ENCODE measurements at regions not wholly inside any gene's neighbourhood (a gene's known extent, or its start where the extent isn't known, plus 50 kb on each side); places are given as distances from the start of the nearest gene placed in this dataset.

- H2BK15ac ChIP-seq (ENCODE audit: low read length): no peak overlapping the region
Observed at GRCh38 chr1:244336232-244336899, 115.3 kb downstream of the ADSS2 start.

GRCh38 chr1:244337839-244338238, 113.9 kb downstream of the ADSS2 start:
- H3K36me3 ChIP-seq (replicated peaks in 1 of 2; ENCODE audit: control insufficient read depth in 2 of 2, insufficient read depth in 2 of 2, low read length in 2 of 2): no peaks in the 10 kb centered on the region
- H3K27ac ChIP-seq (replicated peaks; ENCODE audit: low read length): no peak overlapping the region
- H2BK12ac ChIP-seq (ENCODE audit: low read length): no peak overlapping the region
- H3K18ac ChIP-seq (ENCODE audit: low read length): no peak overlapping the region
- WGBS, 2 donors (ENCODE audit: extremely low coverage in 2 of 2, insufficient read length in 2 of 2, insufficient replicate concordance in 1 of 2): no CpG with 5 or more reads among the region's 3 CpGs
- no peak for DNase-seq (ENCODE audit: low spot score)
- no peak overlapping the region for H3K4ac ChIP-seq (ENCODE audit: low read length)
- H3K4me2 ChIP-seq (ENCODE audit: insufficient read depth, low read length, poor library complexity, severe bottlenecking): no peak overlapping the region
- no peak overlapping the region for H4K8ac ChIP-seq (ENCODE audit: low read depth, low read length)
- H3K23ac ChIP-seq (ENCODE audit: low read depth, low read length, poor library complexity): no peak overlapping the region
- no peaks in the 10 kb centered on the region for H3K27me3 ChIP-seq (ENCODE audit: control insufficient read depth in 3 of 3, insufficient read depth in 3 of 3, low read depth in 1 of 3, low read length in 3 of 3)
- no peak overlapping the region for H3K4me3 ChIP-seq (ENCODE audit: low read length in 2 of 2)
- H3K79me1 ChIP-seq (ENCODE audit: low read depth, low read length): no peaks in the 10 kb centered on the region
- no peak overlapping the region for H3K14ac ChIP-seq (ENCODE audit: low read length)
- H3K4me1 ChIP-seq (ENCODE audit: control insufficient read depth in 2 of 2, insufficient read depth in 1 of 2, low read depth in 1 of 2, low read length in 2 of 2): peaks cover 23 to 32% of the 10 kb centered on the region in 2 donors
- H2BK15ac ChIP-seq (ENCODE audit: low read length): no peak overlapping the region
- H4K91ac ChIP-seq (ENCODE audit: low read depth, low read length, poor library complexity): no peak overlapping the region
- H2AK5ac ChIP-seq (ENCODE audit: low read depth, low read length): no peak overlapping the region
- peaks cover 0 to 3% of the 10 kb centered on the region in 2 donors for H3K9me3 ChIP-seq (replicated peaks in 1 of 2; ENCODE audit: control insufficient read depth in 2 of 2, insufficient read depth in 1 of 2, low read depth in 1 of 2, low read length in 2 of 2)
- H2AFZ ChIP-seq (ENCODE audit: low read length): no peak overlapping the region
- H3K9ac ChIP-seq (ENCODE audit: low read depth, low read length, poor library complexity): no peak overlapping the region
- H2BK120ac ChIP-seq (ENCODE audit: low read depth, low read length): no peak overlapping the region
- H2BK5ac ChIP-seq (ENCODE audit: low read length): no peak overlapping the region

More at GRCh38 chr1:244336232-244336899, 115.3 kb downstream of the ADSS2 start:
- H3K36me3 ChIP-seq (replicated peaks in 1 of 2; ENCODE audit: control insufficient read depth in 2 of 2, insufficient read depth in 2 of 2, low read length in 2 of 2): no peaks in the 10 kb centered on the region
- no peak overlapping the region for H3K9ac ChIP-seq (ENCODE audit: low read depth, low read length, poor library complexity)
- H3K27ac ChIP-seq (replicated peaks; ENCODE audit: low read length): no peak overlapping the region
- no peaks in the 10 kb centered on the region for H3K79me1 ChIP-seq (ENCODE audit: low read depth, low read length)
- no peak overlapping the region for H2AFZ ChIP-seq (ENCODE audit: low read length)
- H2BK12ac ChIP-seq (ENCODE audit: low read length): peak overlapping the region; percentile 96
- H3K18ac ChIP-seq (ENCODE audit: low read length): peak overlapping the region; percentile 71
- peak overlapping the region; percentile 40 for H2AK5ac ChIP-seq (ENCODE audit: low read depth, low read length)
- no peak overlapping the region for H3K4me3 ChIP-seq (ENCODE audit: low read length in 2 of 2)
- no peak overlapping the region for H3K23ac ChIP-seq (ENCODE audit: low read depth, low read length, poor library complexity)
- no peak overlapping the region for H4K91ac ChIP-seq (ENCODE audit: low read depth, low read length, poor library complexity)
- H3K4me1 ChIP-seq (ENCODE audit: control insufficient read depth in 2 of 2, insufficient read depth in 1 of 2, low read depth in 1 of 2, low read length in 2 of 2): peaks cover 16 to 25% of the 10 kb centered on the region in 2 donors
- no peak overlapping the region for H4K8ac ChIP-seq (ENCODE audit: low read depth, low read length)
- H3K14ac ChIP-seq (ENCODE audit: low read length): no peak overlapping the region
- H3K9me3 ChIP-seq (replicated peaks in 1 of 2; ENCODE audit: control insufficient read depth in 2 of 2, insufficient read depth in 1 of 2, low read depth in 1 of 2, low read length in 2 of 2): peaks cover 0 to 3% of the 10 kb centered on the region in 2 donors
- no peak overlapping the region for H2BK5ac ChIP-seq (ENCODE audit: low read length)
- DNase-seq (ENCODE audit: low spot score): no peak
- H2BK120ac ChIP-seq (ENCODE audit: low read depth, low read length): peak overlapping the region; percentile 93
- H3K4ac ChIP-seq (ENCODE audit: low read length): no peak overlapping the region
- H3K27me3 ChIP-seq (ENCODE audit: control insufficient read depth in 3 of 3, insufficient read depth in 3 of 3, low read depth in 1 of 3, low read length in 3 of 3): no peaks in the 10 kb centered on the region
- no peak overlapping the region for H3K4me2 ChIP-seq (ENCODE audit: insufficient read depth, low read length, poor library complexity, severe bottlenecking)
- no CpG with 5 or more reads among the region's 12 CpGs for WGBS, 2 donors (ENCODE audit: extremely low coverage in 2 of 2, insufficient read length in 2 of 2, insufficient replicate concordance in 1 of 2)

- peaks cover 23 to 32% of the 10 kb centered on the region in 2 donors for H3K4me1 ChIP-seq (ENCODE audit: control insufficient read depth in 2 of 2, insufficient read depth in 1 of 2, low read depth in 1 of 2, low read length in 2 of 2)
- H3K9me3 ChIP-seq (replicated peaks in 1 of 2; ENCODE audit: control insufficient read depth in 2 of 2, insufficient read depth in 1 of 2, low read depth in 1 of 2, low read length in 2 of 2): peaks cover 0 to 3% of the 10 kb centered on the region in 2 donors
- no peak overlapping the region for H3K4ac ChIP-seq (ENCODE audit: low read length)
- WGBS, 2 donors (ENCODE audit: extremely low coverage in 2 of 2, insufficient read length in 2 of 2, insufficient replicate concordance in 1 of 2): no CpG with 5 or more reads among the region's 11 CpGs
- no peak overlapping the region for H2BK5ac ChIP-seq (ENCODE audit: low read length)
- H3K79me1 ChIP-seq (ENCODE audit: low read depth, low read length): no peaks in the 10 kb centered on the region
- no peaks in the 10 kb centered on the region for H3K36me3 ChIP-seq (replicated peaks in 1 of 2; ENCODE audit: control insufficient read depth in 2 of 2, insufficient read depth in 2 of 2, low read length in 2 of 2)
- no peak overlapping the region for H3K4me3 ChIP-seq (ENCODE audit: low read length in 2 of 2)
- H3K27me3 ChIP-seq (ENCODE audit: control insufficient read depth in 3 of 3, insufficient read depth in 3 of 3, low read depth in 1 of 3, low read length in 3 of 3): no peaks in the 10 kb centered on the region
- H4K91ac ChIP-seq (ENCODE audit: low read depth, low read length, poor library complexity): no peak overlapping the region
- H3K9ac ChIP-seq (ENCODE audit: low read depth, low read length, poor library complexity): no peak overlapping the region
- H3K27ac ChIP-seq (replicated peaks; ENCODE audit: low read length): peak overlapping the region; percentile 78
- H2BK15ac ChIP-seq (ENCODE audit: low read length): no peak overlapping the region
- H4K8ac ChIP-seq (ENCODE audit: low read depth, low read length): no peak overlapping the region
- peak overlapping the region; percentile 4 for H2AK5ac ChIP-seq (ENCODE audit: low read depth, low read length)
- H3K14ac ChIP-seq (ENCODE audit: low read length): no peak overlapping the region
- H3K23ac ChIP-seq (ENCODE audit: low read depth, low read length, poor library complexity): no peak overlapping the region
- no peak overlapping the region for H2BK120ac ChIP-seq (ENCODE audit: low read depth, low read length)
- H2AFZ ChIP-seq (ENCODE audit: low read length): peak overlapping the region; percentile 54
- H2BK12ac ChIP-seq (ENCODE audit: low read length): no peak overlapping the region
- no peak for DNase-seq (ENCODE audit: low spot score)
- H3K4me2 ChIP-seq (ENCODE audit: insufficient read depth, low read length, poor library complexity, severe bottlenecking): peak overlapping the region; percentile 12
- H3K18ac ChIP-seq (ENCODE audit: low read length): peak overlapping the region; percentile 51
Observed at GRCh38 chr1:244339073-244339692, 112.5 kb downstream of the ADSS2 start.

- H3K9me3 ChIP-seq (replicated peaks in 1 of 2; ENCODE audit: control insufficient read depth in 2 of 2, insufficient read depth in 1 of 2, low read depth in 1 of 2, low read length in 2 of 2): peaks cover 0 to 3% of the 10 kb centered on the region in 2 donors
- DNase-seq (ENCODE audit: low spot score): no peak
- H3K4ac ChIP-seq (ENCODE audit: low read length): no peak overlapping the region
- H3K18ac ChIP-seq (ENCODE audit: low read length): peak overlapping the region; percentile 12
- no peaks in the 10 kb centered on the region for H3K36me3 ChIP-seq (replicated peaks in 1 of 2; ENCODE audit: control insufficient read depth in 2 of 2, insufficient read depth in 2 of 2, low read length in 2 of 2)
- H3K4me1 ChIP-seq (ENCODE audit: control insufficient read depth in 2 of 2, insufficient read depth in 1 of 2, low read depth in 1 of 2, low read length in 2 of 2): peaks cover 23 to 32% of the 10 kb centered on the region in 2 donors
- H2AK5ac ChIP-seq (ENCODE audit: low read depth, low read length): peak overlapping the region; percentile 4
- H2BK15ac ChIP-seq (ENCODE audit: low read length): no peak overlapping the region
- no peak overlapping the region for H3K4me3 ChIP-seq (ENCODE audit: low read length in 2 of 2)
- no peak overlapping the region for H2BK5ac ChIP-seq (ENCODE audit: low read length)
- no peaks in the 10 kb centered on the region for H3K27me3 ChIP-seq (ENCODE audit: control insufficient read depth in 3 of 3, insufficient read depth in 3 of 3, low read depth in 1 of 3, low read length in 3 of 3)
- no peak overlapping the region for H4K8ac ChIP-seq (ENCODE audit: low read depth, low read length)
- peak overlapping the region; percentile 0 for H2BK120ac ChIP-seq (ENCODE audit: low read depth, low read length)
- peak overlapping the region; percentile 78 for H3K27ac ChIP-seq (replicated peaks; ENCODE audit: low read length)
- no peak overlapping the region for H3K9ac ChIP-seq (ENCODE audit: low read depth, low read length, poor library complexity)
- peak overlapping the region; percentile 5 for H4K91ac ChIP-seq (ENCODE audit: low read depth, low read length, poor library complexity)
- H2AFZ ChIP-seq (ENCODE audit: low read length): no peak overlapping the region
- no peak overlapping the region for H2BK12ac ChIP-seq (ENCODE audit: low read length)
- no CpG with 5 or more reads among the region's 7 CpGs for WGBS, 2 donors (ENCODE audit: extremely low coverage in 2 of 2, insufficient read length in 2 of 2, insufficient replicate concordance in 1 of 2)
- H3K4me2 ChIP-seq (ENCODE audit: insufficient read depth, low read length, poor library complexity, severe bottlenecking): no peak overlapping the region
- H3K79me1 ChIP-seq (ENCODE audit: low read depth, low read length): no peaks in the 10 kb centered on the region
- no peak overlapping the region for H3K14ac ChIP-seq (ENCODE audit: low read length)
- no peak overlapping the region for H3K23ac ChIP-seq (ENCODE audit: low read depth, low read length, poor library complexity)
Observed at GRCh38 chr1:244339776-244340175, 111.9 kb downstream of the ADSS2 start.
